LNCAP (cell line): ENCODE measurements at regions not wholly inside any gene's neighbourhood (a gene's known extent, or its start where the extent isn't known, plus 50 kb on each side); places are given as distances from the start of the nearest gene placed in this dataset.

Experiments used
- TF ChIP-seq, protein P1 (sequence below): fragments of 450-650 bp; IDR thresholded peaks from 2 replicates; pipeline ENCODE4 v1.5.1; 2017; ENCODE audit warnings: mild to moderate bottlenecking

DNA sequence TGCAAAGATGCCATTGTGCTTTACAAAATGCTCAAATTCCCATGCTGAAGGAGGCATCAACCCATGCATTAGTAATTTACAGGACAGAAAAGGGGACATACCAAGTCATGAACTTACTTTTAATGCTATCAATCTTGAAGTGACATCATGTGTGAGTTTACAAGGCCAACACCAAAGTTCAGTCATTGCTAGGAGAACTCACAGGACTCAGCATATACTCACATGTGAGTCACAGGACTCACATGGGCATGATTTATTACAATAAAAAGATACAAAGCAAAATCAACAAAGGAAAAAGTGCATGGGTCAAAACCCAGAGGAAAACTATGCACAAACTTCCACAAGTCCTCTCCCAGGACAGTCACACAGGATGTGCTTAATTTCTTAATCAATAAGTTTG, 1656.0 kb downstream of the MRPL39 start:
- TF ChIP-seq, protein P1, sequence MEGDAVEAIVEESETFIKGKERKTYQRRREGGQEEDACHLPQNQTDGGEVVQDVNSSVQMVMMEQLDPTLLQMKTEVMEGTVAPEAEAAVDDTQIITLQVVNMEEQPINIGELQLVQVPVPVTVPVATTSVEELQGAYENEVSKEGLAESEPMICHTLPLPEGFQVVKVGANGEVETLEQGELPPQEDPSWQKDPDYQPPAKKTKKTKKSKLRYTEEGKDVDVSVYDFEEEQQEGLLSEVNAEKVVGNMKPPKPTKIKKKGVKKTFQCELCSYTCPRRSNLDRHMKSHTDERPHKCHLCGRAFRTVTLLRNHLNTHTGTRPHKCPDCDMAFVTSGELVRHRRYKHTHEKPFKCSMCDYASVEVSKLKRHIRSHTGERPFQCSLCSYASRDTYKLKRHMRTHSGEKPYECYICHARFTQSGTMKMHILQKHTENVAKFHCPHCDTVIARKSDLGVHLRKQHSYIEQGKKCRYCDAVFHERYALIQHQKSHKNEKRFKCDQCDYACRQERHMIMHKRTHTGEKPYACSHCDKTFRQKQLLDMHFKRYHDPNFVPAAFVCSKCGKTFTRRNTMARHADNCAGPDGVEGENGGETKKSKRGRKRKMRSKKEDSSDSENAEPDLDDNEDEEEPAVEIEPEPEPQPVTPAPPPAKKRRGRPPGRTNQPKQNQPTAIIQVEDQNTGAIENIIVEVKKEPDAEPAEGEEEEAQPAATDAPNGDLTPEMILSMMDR: no peak

DNA sequence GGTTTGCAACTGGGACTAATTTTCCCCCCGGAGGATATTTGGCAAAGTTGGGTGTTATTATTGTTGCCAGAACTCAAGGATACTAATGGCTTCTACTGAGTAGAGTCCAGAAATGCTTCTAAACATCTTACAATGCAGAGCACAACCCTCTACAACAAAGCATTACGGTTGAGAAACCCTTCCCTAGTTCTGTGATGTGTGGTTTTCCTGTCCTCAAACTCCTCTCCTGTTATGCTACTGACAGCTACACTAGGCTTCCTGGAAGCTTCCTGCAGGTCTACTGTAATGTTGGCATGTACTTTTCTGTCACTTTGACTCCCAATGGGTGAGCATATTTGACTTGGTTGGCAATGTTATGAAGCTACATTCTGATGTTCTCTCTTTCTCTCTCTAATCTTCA, 1656.9 kb downstream of the MRPL39 start:
- TF ChIP-seq, protein P1: no peak

DNA sequence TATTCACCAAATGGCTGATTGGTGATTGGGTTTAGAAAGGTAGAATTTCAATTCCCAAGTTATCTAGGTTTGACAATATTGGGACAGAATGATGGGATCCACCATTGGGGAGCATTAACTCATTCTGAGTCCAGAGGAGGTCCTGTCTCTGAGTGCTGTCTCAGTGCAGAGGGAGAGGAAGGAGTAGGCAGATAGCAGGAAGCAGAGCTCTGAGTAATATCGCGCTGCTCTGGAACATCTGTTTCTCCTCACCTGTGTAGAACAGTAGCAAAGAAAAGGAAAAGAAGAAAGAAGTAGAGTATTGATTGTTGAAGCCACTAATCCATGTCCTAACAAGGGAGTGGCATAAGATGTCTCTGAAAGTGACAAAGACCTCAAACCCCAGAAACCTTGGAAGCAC, 1657.8 kb downstream of the MRPL39 start:
- TF ChIP-seq, protein P1: no peak

DNA sequence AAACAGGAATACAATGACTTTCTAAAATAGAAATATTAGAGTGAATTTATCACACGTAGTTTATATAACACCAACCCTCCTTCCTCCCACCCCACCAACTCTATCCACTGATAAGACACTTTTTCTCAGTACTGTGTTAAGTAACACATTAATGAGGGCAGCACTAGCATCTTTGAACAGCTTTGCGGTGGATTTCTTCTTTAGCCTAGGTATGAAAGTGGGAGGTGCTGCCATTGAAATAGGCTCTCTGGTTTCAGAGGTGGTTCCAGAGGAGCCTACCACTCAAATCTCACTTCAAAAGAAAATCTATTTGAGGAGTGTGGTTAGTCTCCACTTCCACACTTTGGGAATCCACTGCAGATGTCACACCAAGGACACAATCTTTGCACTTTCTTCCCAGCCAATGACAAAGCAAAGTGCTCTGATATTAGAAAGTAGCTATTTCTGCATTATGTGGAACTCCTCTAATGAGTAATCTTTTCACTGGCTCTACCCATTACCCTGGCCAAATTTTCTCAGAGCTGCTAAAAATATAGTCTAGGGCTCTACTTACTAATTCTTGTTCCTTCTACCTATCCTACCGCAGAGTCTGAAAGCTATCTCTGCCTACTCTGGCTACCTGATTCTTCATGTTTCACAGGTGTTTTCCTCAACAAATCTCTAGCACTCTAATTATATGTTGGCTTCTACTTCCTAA, 1667.8 kb downstream of the MRPL39 start:
- TF ChIP-seq, protein P1: no peak

DNA sequence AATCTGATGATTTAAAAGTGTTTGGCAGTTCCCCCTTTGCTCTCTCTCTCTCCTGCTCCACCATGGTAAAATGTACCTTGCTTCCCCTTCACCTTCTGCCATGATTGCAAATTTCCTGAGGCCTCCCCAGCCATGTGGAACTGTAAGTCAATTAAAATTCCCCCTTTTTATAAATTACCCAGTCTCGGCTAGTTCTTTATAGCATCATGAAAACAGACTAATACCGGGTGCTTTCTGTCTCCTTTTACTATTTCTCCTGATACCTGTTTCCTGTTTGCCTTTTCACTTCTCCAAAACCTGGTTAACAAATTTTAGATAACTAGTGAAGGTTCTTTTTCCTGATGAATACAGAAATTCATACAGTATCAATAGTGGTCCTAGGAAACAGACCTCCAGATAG, 1670.3 kb downstream of the MRPL39 start:
- TF ChIP-seq, protein P1: no peak

DNA sequence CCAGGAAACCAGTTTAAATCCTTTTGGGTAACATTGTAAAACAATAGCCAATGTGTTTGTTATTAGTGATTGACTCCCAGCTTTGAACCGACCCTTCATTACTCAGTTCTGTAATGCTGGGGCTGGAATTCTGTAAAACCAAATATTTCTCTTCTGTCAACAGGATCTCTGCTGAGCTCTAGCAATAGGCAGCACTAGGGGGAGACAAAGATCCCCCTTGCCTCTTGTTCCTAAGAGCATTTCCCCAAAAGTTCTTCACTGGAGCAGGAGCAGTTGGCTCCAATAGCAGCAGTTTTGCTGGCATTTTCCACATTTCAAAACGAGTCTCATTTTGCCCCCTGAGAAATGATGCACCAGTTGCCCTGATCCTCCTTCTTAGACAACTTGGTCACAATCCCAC, 1671.1 kb downstream of the MRPL39 start:
- TF ChIP-seq, protein P1: peak; percentile 54

DNA sequence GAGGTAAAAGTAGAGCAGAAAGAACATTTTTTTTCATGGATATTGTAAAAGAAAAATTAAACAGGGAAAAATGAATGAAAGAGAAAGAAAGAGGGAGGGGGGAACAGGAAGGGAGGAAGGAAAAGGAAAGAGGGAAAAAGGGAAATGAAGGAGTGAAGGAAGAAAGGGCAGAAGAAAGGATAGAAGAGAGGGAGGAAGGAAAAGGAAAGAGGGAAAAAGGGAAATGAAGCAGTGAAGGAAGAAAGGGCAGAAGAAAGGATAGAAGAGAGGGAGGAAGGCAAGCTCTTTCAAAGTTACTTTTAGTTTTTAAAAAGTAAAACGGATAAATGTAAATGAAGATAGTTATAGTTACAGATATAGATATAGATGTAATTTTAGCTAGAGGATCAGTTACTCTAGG, 1676.7 kb downstream of the MRPL39 start:
- TF ChIP-seq, protein P1: no peak
